A549 (cell line): ENCODE measurements at regions not wholly inside any gene's neighbourhood (a gene's known extent, or its start where the extent isn't known, plus 50 kb on each side); places are given as distances from the start of the nearest gene placed in this dataset.

Experiments
- ATAC-seq, 2 experiments: fragments of 200-7000 bp in 1 of 2; fragments of >200 bp in 1 of 2; cut with Nextera tagmentation in 1 of 2; cut with Tn5 transposase in 1 of 2; 3 replicates each; pipeline versions ENCODE4 v1.8.0 to v1.9.1; 2018 to 2020; ENCODE audit warnings: mild to moderate bottlenecking in 1 of 2, moderate library complexity in 1 of 2
- CTCF ChIA-PET: fragments of 300-600 bp; sonication (Branson Sonifier 250); formaldehyde crosslinking; extraction: SDS; loops from one replicate; lab custom pipeline; 2021; ENCODE audit warnings: antibody characterized with exemption, inconsistent platforms; lab: Yijun Ruan, JAX
- POLR2A ChIA-PET: fragments of 350-600 bp; formaldehyde crosslinking; extraction: SDS; loops from one replicate; lab custom pipeline; 2021; ENCODE audit warnings: antibody characterized with exemption, inconsistent platforms; lab: Yijun Ruan, JAX
- DNase-seq, 2 experiments: peaks; one replicate each; pipeline versions ENCODE4 v3.0.0 to v3.0.0-alpha.2; 2011 to 2016; ENCODE audit warnings: low read depth in 1 of 2, low spot score in 1 of 2
- FAIRE-seq: peaks from 2 replicates; lab custom pipeline; 2011; peaks lifted over from hg19 to GRCh38; lab: Jason Lieb, UNC
- H3K27ac ChIP-seq, 2 experiments: fragments of >200 bp; sonication (Bioruptor Twin); formaldehyde crosslinking; 3 replicates each; pipeline ENCODE4 v1.5.1; 2016 to 2017
- H3K4me1 ChIP-seq: fragments of >200 bp; sonication (Bioruptor Twin); formaldehyde crosslinking; 3 replicates; pipeline ENCODE4 v1.6.1; 2016
- H3K4me2 ChIP-seq: fragments of >200 bp; sonication (Bioruptor Twin); formaldehyde crosslinking; 3 replicates; pipeline ENCODE4 v1.6.1; 2016
- H3K4me3 ChIP-seq: fragments of >200 bp; sonication (Bioruptor Twin); formaldehyde crosslinking; 3 replicates; pipeline ENCODE4 v1.5.1; 2016
- H3K9me3 ChIP-seq: fragments of >200 bp; sonication (Bioruptor Twin); formaldehyde crosslinking; 3 replicates; pipeline ENCODE4 v1.6.1; 2016
- BHLHE40 ChIP-seq: IDR thresholded peaks from 2 replicates; pipeline ENCODE4 v1.6.1; 2012; ENCODE audit warnings: low read depth, low read length, inconsistent platforms
- CEBPB ChIP-seq, 2 experiments: fragments of >200 bp in 1 of 2; sonication (Bioruptor Twin) in 1 of 2; formaldehyde crosslinking in 1 of 2; IDR thresholded peaks; 2 replicates each; pipeline ENCODE4 v1.6.1; 2012 to 2016
- CHD2 ChIP-seq: fragments of 150-350 bp; IDR thresholded peaks from 2 replicates; pipeline ENCODE4 v1.6.1; 2014; ENCODE audit warnings: low read length; ENCODE audit not compliant: partially characterized antibody
- EP300 ChIP-seq, 2 experiments: fragments of >200 bp; sonication (Bioruptor Twin); formaldehyde crosslinking; IDR thresholded peaks; 2 replicates in 1 of 2; 3 replicates in 1 of 2; pipeline ENCODE4 v1.6.1; 2016 to 2017
- ESRRA ChIP-seq: fragments of 150-350 bp; IDR thresholded peaks from 2 replicates; pipeline ENCODE4 v1.6.1; 2014; ENCODE audit warnings: mild to moderate bottlenecking, low read length, borderline replicate concordance
- FOSB ChIP-seq: fragments of 250-450 bp; sonication (Bioruptor Pico); IDR thresholded peaks from 2 replicates; pipeline ENCODE4 v1.5.0; 2020; ENCODE audit warnings: mild to moderate bottlenecking, moderate library complexity
- HEYL ChIP-seq: fragments of 250-450 bp; sonication (Bioruptor Pico); IDR thresholded peaks from 2 replicates; pipeline ENCODE4 v1.8.0; 2021; ENCODE audit warnings: mild to moderate bottlenecking, moderate library complexity
- HOXA7 ChIP-seq: fragments of 250-450 bp; sonication (Bioruptor Pico); IDR thresholded peaks from 2 replicates; pipeline ENCODE4 v1.5.0; 2020; ENCODE audit warnings: mild to moderate bottlenecking, moderate library complexity
- HOXB13 ChIP-seq: fragments of 250-450 bp; sonication (Bioruptor Pico); IDR thresholded peaks from 2 replicates; pipeline ENCODE4 v1.5.0; 2020; ENCODE audit warnings: low read depth, mild to moderate bottlenecking, moderate library complexity
- HOXB5 ChIP-seq: fragments of 250-450 bp; sonication (Bioruptor Pico); IDR thresholded peaks from 2 replicates; pipeline ENCODE4 v1.5.0; 2020; ENCODE audit warnings: mild to moderate bottlenecking, moderate library complexity
- JUNB ChIP-seq: fragments of >200 bp; sonication (Bioruptor Twin); formaldehyde crosslinking; IDR thresholded peaks from 2 replicates; pipeline ENCODE4 v1.6.1; 2016
- KDM5A ChIP-seq: fragments of 200-600 bp; sonication (generic); IDR thresholded peaks from 2 replicates; pipeline ENCODE4 v1.6.1; 2016; ENCODE audit warnings: antibody characterized with exemption, mild to moderate bottlenecking
- MAZ ChIP-seq: fragments of 150-350 bp; IDR thresholded peaks from 2 replicates; pipeline ENCODE4 v1.6.1; 2014; ENCODE audit warnings: antibody characterized with exemption, low read depth, low read length, borderline replicate concordance
- MYC ChIP-seq: IDR thresholded peaks from 2 replicates; pipeline ENCODE4 v1.6.1; 2012; ENCODE audit warnings: mild to moderate bottlenecking, inconsistent platforms, low read length, improper control_type of control experiment, borderline replicate concordance
- NR3C1 ChIP-seq: fragments of >200 bp; sonication (Bioruptor Twin); formaldehyde crosslinking; IDR thresholded peaks from 3 replicates; pipeline ENCODE4 v1.6.1; 2017
- PHF8 ChIP-seq: fragments of 200-600 bp; sonication (generic); IDR thresholded peaks from 2 replicates; pipeline ENCODE4 v1.6.1; 2016; ENCODE audit warnings: low read depth, mild to moderate bottlenecking, antibody characterized with exemption, moderate library complexity, borderline replicate concordance
- POLR2A ChIP-seq: IDR thresholded peaks from 2 replicates; pipeline ENCODE4 v1.6.1; 2012; ENCODE audit warnings: mild to moderate bottlenecking, low read length
- POLR2AphosphoS2 ChIP-seq: conservative IDR thresholded peaks from 2 replicates; pipeline ENCODE4 v1.6.1; 2012; ENCODE audit warnings: low read length, improper control_type of control experiment, inconsistent platforms
- RAD21 ChIP-seq, 2 experiments: fragments of >200 bp in 1 of 2; sonication (Bioruptor Twin) in 1 of 2; formaldehyde crosslinking in 1 of 2; IDR thresholded peaks in 1 of 2; conservative IDR thresholded peaks in 1 of 2; 2 replicates in 1 of 2; 3 replicates in 1 of 2; pipeline ENCODE4 v1.6.1; 2012 to 2018; ENCODE audit warnings: inconsistent platforms in 1 of 2
- RARB ChIP-seq: fragments of 250-450 bp; sonication (Bioruptor Pico); IDR thresholded peaks from 2 replicates; pipeline ENCODE4 v1.8.0; 2021; ENCODE audit warnings: mild to moderate bottlenecking, moderate library complexity
- RCOR1 ChIP-seq: fragments of 150-350 bp; IDR thresholded peaks from 2 replicates; pipeline ENCODE4 v1.6.1; 2014; ENCODE audit warnings: antibody characterized with exemption, low read length, low read depth
- RFX5 ChIP-seq: fragments of 450-650 bp; IDR thresholded peaks from 2 replicates; pipeline ENCODE4 v1.7.1; 2014; ENCODE audit warnings: antibody characterized with exemption, mild to moderate bottlenecking, moderate library complexity
- RNF2 ChIP-seq: fragments of 200-600 bp; sonication (generic); IDR thresholded peaks from 2 replicates; pipeline ENCODE4 v1.6.1; 2016; ENCODE audit warnings: low read depth, mild to moderate bottlenecking, antibody characterized with exemption, moderate library complexity, borderline replicate concordance
- ZC3H11A ChIP-seq: fragments of 450-650 bp; IDR thresholded peaks from 2 replicates; pipeline ENCODE4 v1.6.1; 2014; ENCODE audit warnings: antibody characterized with exemption, mild to moderate bottlenecking
- ZFP36 ChIP-seq: fragments of 450-650 bp; IDR thresholded peaks from 2 replicates; pipeline ENCODE4 v1.6.1; 2014; ENCODE audit warnings: borderline replicate concordance; ENCODE audit not compliant: partially characterized antibody
- WGBS: methylation state at CpG from one replicate; pipeline ENCODE4 v1.1.6; 2017; ENCODE audit errors: missing lambda C conversion rate; 5-methylcytosine and 5-hydroxymethylcytosine counted together
- TF ChIP-seq, protein P1 (sequence below): fragments of >200 bp; sonication (Bioruptor Twin); formaldehyde crosslinking; IDR thresholded peaks from 2 replicates; pipeline ENCODE4 v1.6.1; 2016
- TF ChIP-seq, protein P2 (sequence below): fragments of 200-600 bp; sonication (generic); IDR thresholded peaks from 2 replicates; pipeline ENCODE4 v1.6.1; 2016; ENCODE audit warnings: antibody characterized with exemption, mild to moderate bottlenecking, moderate library complexity

DNA sequence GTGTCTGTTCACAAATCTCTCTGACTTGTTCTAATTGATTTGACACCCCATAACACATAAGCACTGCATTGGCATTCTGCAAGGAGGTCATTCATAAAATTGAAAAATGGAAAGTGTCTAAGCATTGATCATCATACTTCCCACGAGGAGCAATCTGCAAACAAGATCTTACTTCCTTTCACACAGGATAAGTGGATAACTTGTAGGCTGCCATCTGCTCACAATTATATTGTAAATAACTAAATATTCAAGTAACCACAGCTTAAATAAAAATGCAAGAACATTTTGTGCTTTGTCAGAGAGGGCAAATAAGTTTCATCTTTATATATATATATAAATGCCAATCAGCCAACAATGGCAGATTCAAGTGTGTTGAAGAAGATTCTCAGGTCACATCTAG is 264.8 kb upstream of the ZC3H12C start:
- DNase-seq, result no peak
- 5% methylated on average over 1 of the region's 1 CpG for WGBS
- Histone ChIP-seq H3K4me1 (no peaks in the 10 kb centered on the region), H3K4me3 (no peak overlapping the region), H3K4me2 (no peak overlapping the region), H3K27ac (no peak overlapping the region), H3K9me3 (no peaks in the 10 kb centered on the region)
- ATAC-seq, result no peak
- ChIA-PET CTCF (no interaction called here), POLR2A (no interaction called here)
- FAIRE-seq, result no peak
- TF ChIP-seq JUNB, result no peak

DNA sequence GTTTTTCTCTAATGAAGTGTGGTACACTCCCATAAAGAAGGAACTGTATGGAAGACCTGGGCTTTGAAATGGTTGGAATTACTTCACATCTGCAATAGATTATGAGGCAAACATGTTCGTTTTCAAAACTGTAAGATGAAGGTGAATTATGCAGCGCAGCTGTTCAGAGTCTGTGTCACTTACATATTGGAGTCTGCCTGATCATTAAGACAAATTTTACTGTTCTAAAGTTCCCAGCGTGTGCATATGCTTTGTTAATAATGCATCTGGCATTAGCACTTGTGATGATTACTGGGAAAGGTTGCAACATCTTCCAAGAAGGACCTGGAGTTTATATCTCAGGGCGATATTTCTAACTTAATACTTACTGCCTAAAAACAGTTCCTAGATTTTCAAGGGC is 255.2 kb upstream of the ZC3H12C start:
- ATAC-seq, result no peak
- Histone ChIP-seq H3K4me3 (no peak overlapping the region), H3K4me1 (no peaks in the 10 kb centered on the region)
- CTCF ChIA-PET, result no interaction called here
- TF ChIP-seq POLR2A (no peak), HOXB13 (CRISPR knock-in tag) (no peak), ZFP36 (no peak), NR3C1 (no peak), MYC (no peak), RARB (CRISPR knock-in tag) (no peak), RNF2 (no peak), POLR2AphosphoS2 (no peak), CEBPB (IDR thresholded peaks at IDR 0.05) (no peak), PHF8 (no peak), RFX5 (no peak), ESRRA (no peak)
- TF ChIP-seq, protein P1, sequence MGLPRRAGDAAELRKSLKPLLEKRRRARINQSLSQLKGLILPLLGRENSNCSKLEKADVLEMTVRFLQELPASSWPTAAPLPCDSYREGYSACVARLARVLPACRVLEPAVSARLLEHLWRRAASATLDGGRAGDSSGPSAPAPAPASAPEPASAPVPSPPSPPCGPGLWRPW, result no peak
- TF ChIP-seq, protein P2, sequence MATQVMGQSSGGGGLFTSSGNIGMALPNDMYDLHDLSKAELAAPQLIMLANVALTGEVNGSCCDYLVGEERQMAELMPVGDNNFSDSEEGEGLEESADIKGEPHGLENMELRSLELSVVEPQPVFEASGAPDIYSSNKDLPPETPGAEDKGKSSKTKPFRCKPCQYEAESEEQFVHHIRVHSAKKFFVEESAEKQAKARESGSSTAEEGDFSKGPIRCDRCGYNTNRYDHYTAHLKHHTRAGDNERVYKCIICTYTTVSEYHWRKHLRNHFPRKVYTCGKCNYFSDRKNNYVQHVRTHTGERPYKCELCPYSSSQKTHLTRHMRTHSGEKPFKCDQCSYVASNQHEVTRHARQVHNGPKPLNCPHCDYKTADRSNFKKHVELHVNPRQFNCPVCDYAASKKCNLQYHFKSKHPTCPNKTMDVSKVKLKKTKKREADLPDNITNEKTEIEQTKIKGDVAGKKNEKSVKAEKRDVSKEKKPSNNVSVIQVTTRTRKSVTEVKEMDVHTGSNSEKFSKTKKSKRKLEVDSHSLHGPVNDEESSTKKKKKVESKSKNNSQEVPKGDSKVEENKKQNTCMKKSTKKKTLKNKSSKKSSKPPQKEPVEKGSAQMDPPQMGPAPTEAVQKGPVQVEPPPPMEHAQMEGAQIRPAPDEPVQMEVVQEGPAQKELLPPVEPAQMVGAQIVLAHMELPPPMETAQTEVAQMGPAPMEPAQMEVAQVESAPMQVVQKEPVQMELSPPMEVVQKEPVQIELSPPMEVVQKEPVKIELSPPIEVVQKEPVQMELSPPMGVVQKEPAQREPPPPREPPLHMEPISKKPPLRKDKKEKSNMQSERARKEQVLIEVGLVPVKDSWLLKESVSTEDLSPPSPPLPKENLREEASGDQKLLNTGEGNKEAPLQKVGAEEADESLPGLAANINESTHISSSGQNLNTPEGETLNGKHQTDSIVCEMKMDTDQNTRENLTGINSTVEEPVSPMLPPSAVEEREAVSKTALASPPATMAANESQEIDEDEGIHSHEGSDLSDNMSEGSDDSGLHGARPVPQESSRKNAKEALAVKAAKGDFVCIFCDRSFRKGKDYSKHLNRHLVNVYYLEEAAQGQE, result no peak
- TF ChIP-seq, all 56 proteins: peak for 0
- Histone ChIP-seq H3K9me3 (no peaks in the 10 kb centered on the region), H3K4me2 (no peak overlapping the region), H3K27ac (no peak overlapping the region)
- no peak for FAIRE-seq
- no peak for DNase-seq
- POLR2A ChIA-PET, result no interaction called here
- WGBS, result 35% methylated on average over 4 of the region's 4 CpGs

DNA sequence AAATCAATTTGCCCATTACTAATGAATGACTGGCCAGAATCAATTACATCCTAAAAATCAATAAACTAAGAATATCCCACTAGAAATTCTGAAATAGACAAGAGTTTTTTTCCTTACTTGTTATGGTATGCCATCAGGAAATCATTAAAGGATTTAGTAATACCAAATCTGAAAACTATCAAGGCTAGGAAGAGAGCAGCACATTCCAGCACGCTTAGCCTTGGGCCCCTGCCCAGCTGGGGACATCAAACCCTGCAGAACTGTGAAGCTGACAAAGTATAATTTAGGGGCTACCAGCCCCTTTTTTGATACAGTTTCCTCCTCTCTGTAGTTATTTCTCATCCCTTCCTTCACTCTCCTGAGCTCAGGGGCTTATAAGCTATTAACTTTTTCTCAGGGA is 247.8 kb upstream of the ZC3H12C start:
- no peak for ATAC-seq

More for the DNA sequence above, 247.8 kb upstream of the ZC3H12C start:
- DNase-seq, result no peak
- FAIRE-seq, result no peak
- no peak overlapping the region for H3K4me2 ChIP-seq
- POLR2A ChIA-PET, result no interaction called here
- H3K4me3 ChIP-seq, result no peak overlapping the region
- no peak overlapping the region for H3K27ac ChIP-seq
- WGBS, result 52% methylated on average over 1 of the region's 1 CpG
- H3K9me3 ChIP-seq, result no peaks in the 10 kb centered on the region
- CTCF ChIA-PET, result no interaction called here
- TF ChIP-seq RAD21 (conservative IDR thresholded peaks at IDR 0.05 in 1 of 2, IDR thresholded peaks at IDR 0.05 in 1 of 2), result no peak
- TF ChIP-seq JUNB, result no peak
- no peak for TF ChIP-seq RARB (CRISPR knock-in tag)
- TF ChIP-seq HOXB5 (CRISPR knock-in tag), result no peak
- no peak for TF ChIP-seq HOXA7
- TF ChIP-seq MAZ, result no peak
- no peak for TF ChIP-seq HEYL (CRISPR knock-in tag)
- TF ChIP-seq EP300 (IDR thresholded peaks at IDR 0.05), result no peak
- no peak for TF ChIP-seq FOSB
- no peak for TF ChIP-seq RCOR1
- TF ChIP-seq, protein P2, result no peak
- TF ChIP-seq ZC3H11A, result no peak
- TF ChIP-seq ESRRA, result no peak
- TF ChIP-seq BHLHE40, result no peak
- no peak for TF ChIP-seq CHD2
- TF ChIP-seq CEBPB (IDR thresholded peaks at IDR 0.05), result no peak
- no peak for TF ChIP-seq HOXB13 (CRISPR knock-in tag)
- TF ChIP-seq KDM5A, result no peak
- TF ChIP-seq, all 56 proteins: peak for 0
- no peaks in the 10 kb centered on the region for H3K4me1 ChIP-seq
